SK-N-SH (cell line): ENCODE measurements at regions not wholly inside any gene's neighbourhood (a gene's known extent, or its start where the extent isn't known, plus 50 kb on each side); places are given as distances from the start of the nearest gene placed in this dataset.
"Not testable (repeated sequence)": the region's sequence is repeated elsewhere in the genome, so short reads cannot be mapped to it uniquely, and the experiment has no call there.

Experiments
- CTCF ChIA-PET: fragments of 300-600, 350-600 bp; formaldehyde crosslinking; extraction: SDS; loops from one replicate; lab custom pipeline; 2021; lab: Yijun Ruan, JAX
- POLR2A ChIA-PET: fragments of 350-600 bp; sonication (Branson Sonifier 250); formaldehyde crosslinking; extraction: SDS; loops from one replicate; lab custom pipeline; 2020; ENCODE audit warnings: antibody characterized with exemption, inconsistent platforms; lab: Yijun Ruan, JAX
- DNase-seq: peaks from one replicate; pipeline ENCODE4 v3.0.0; 2012
- H2AFZ ChIP-seq: fragments of 200-600 bp; sonication (generic); 2 replicates; pipeline ENCODE4 v1.8.1; 2016; ENCODE audit warnings: antibody characterized with exemption, mild to moderate bottlenecking, low read depth
- H3F3A ChIP-seq: fragments of 200-600 bp; sonication (generic); replicated peaks from 2 replicates; pipeline ENCODE3; 2016; ENCODE audit warnings: antibody characterized with exemption, mild to moderate bottlenecking; ENCODE audit not compliant: insufficient read depth
- H3K27ac ChIP-seq, 2 experiments: fragments of 200-500 bp in 1 of 2; fragments of 200-600 bp in 1 of 2; sonication (Bioruptor generic) in 1 of 2; sonication (generic), shearing (Covaris generic) in 1 of 2; 2 replicates each; pipeline versions ENCODE4 v1.5.1 to v1.6.1; 2014 to 2016; ENCODE audit warnings: low read depth in 2 of 2, inconsistent platforms in 1 of 2, low read length in 1 of 2, mild to moderate bottlenecking in 1 of 2, mixed read lengths in 1 of 2
- H3K27me3 ChIP-seq: fragments of 200-600 bp; sonication (generic), shearing (Covaris generic); 2 replicates; pipeline ENCODE4 v1.6.1; 2016; ENCODE audit warnings: mixed run types; ENCODE audit not compliant: insufficient read depth
- H3K36me3 ChIP-seq, 2 experiments: fragments of 200-500 bp in 1 of 2; fragments of 200-600 bp in 1 of 2; sonication (Bioruptor generic) in 1 of 2; sonication (generic) in 1 of 2; replicated peaks in 1 of 2; 2 replicates each; pipeline versions ENCODE3 to v1.5.1; 2014 to 2016; ENCODE audit warnings: low read length in 1 of 2, mild to moderate bottlenecking in 1 of 2; ENCODE audit not compliant: insufficient read depth in 2 of 2, control insufficient read depth in 1 of 2
- H3K4me1 ChIP-seq, 2 experiments: fragments of 200-500 bp in 1 of 2; fragments of 200-600 bp in 1 of 2; sonication (Bioruptor generic) in 1 of 2; sonication (generic), shearing (Covaris generic) in 1 of 2; 2 replicates each; pipeline versions ENCODE4 v1.5.1 to v1.6.1; 2014 to 2016; ENCODE audit warnings: low read depth in 1 of 2, low read length in 1 of 2, mixed run types in 1 of 2; ENCODE audit not compliant: insufficient read depth in 2 of 2, control insufficient read depth in 1 of 2
- H3K4me2 ChIP-seq: fragments of 200-600 bp; sonication (generic), shearing (Covaris generic); 2 replicates; pipeline ENCODE4 v1.6.1; 2017; ENCODE audit warnings: mixed run types
- H3K4me3 ChIP-seq, 2 experiments: fragments of 200-500 bp in 1 of 2; fragments of 200-600 bp in 1 of 2; sonication (Bioruptor generic) in 1 of 2; sonication (generic), shearing (Covaris generic) in 1 of 2; 2 replicates each; pipeline versions ENCODE4 v1.5.1 to v1.8.1; 2014 to 2016; ENCODE audit warnings: low read depth in 2 of 2, inconsistent platforms in 1 of 2, low read length in 1 of 2, mild to moderate bottlenecking in 1 of 2, mixed read lengths in 1 of 2, moderate library complexity in 1 of 2
- H3K79me2 ChIP-seq: fragments of 200-600 bp; sonication (generic); 2 replicates; pipeline ENCODE4 v1.8.1; 2017; ENCODE audit warnings: mild to moderate bottlenecking; ENCODE audit not compliant: insufficient read depth
- H3K9ac ChIP-seq: fragments of 200-600 bp; sonication (generic); 2 replicates; pipeline ENCODE4 v1.6.1; 2017; ENCODE audit warnings: mixed run types
- H3K9me2 ChIP-seq: fragments of 200-600 bp; sonication (generic); 2 replicates; pipeline ENCODE4 v1.6.1; 2017; ENCODE audit warnings: mixed run types
- H3K9me3 ChIP-seq: fragments of 200-600 bp; sonication (generic); 2 replicates; pipeline ENCODE4 v1.6.1; 2017; ENCODE audit warnings: mixed run types, mild to moderate bottlenecking, moderate library complexity
- H4K20me1 ChIP-seq: fragments of 200-600 bp; sonication (generic); 2 replicates; pipeline ENCODE4 v1.6.1; 2017; ENCODE audit warnings: mild to moderate bottlenecking, mixed run types; ENCODE audit not compliant: insufficient read depth
- CHD2 ChIP-seq: fragments of 150-350 bp; IDR thresholded peaks from 2 replicates; pipeline ENCODE4 v1.6.1; 2018; ENCODE audit warnings: low read length; ENCODE audit not compliant: partially characterized antibody
- CTCF ChIP-seq: fragments of 200-600 bp; sonication (generic); IDR thresholded peaks from 2 replicates; pipeline ENCODE4 v1.6.1; 2017; ENCODE audit warnings: antibody characterized with exemption, mild to moderate bottlenecking, moderate library complexity
- GATA2 ChIP-seq: sonication (generic); formaldehyde crosslinking; IDR thresholded peaks from 2 replicates; pipeline ENCODE4 v1.5.0; 2020; ENCODE audit warnings: mild to moderate bottlenecking, missing genetic modification reagents
- MEF2A ChIP-seq: IDR thresholded peaks from 2 replicates; pipeline ENCODE4 v1.4.0; 2012; ENCODE audit warnings: low read depth, borderline replicate concordance
- MXI1 ChIP-seq: IDR thresholded peaks from 2 replicates; pipeline ENCODE4 v1.6.1; 2012; ENCODE audit warnings: mild to moderate bottlenecking, low read depth, low read length, improper control_type of control experiment
- NRF1 ChIP-seq: IDR thresholded peaks from 2 replicates; pipeline ENCODE4 v1.6.1; 2012; ENCODE audit warnings: low read depth, mild to moderate bottlenecking, low read length
- RAD21 ChIP-seq: IDR thresholded peaks from 2 replicates; pipeline ENCODE4 v1.6.1; 2012; ENCODE audit warnings: mild to moderate bottlenecking, low read length
- RFX5 ChIP-seq: IDR thresholded peaks from 2 replicates; pipeline ENCODE4 v1.6.1; 2012; ENCODE audit warnings: mild to moderate bottlenecking, improper control_type of control experiment, low read length
- RXRA ChIP-seq: IDR thresholded peaks from 2 replicates; pipeline ENCODE4 v1.4.0; 2012; ENCODE audit warnings: low read depth, mild to moderate bottlenecking, borderline replicate concordance
- SMC3 ChIP-seq: IDR thresholded peaks from 2 replicates; pipeline ENCODE4 v1.6.1; 2012; ENCODE audit warnings: low read depth, low read length, improper control_type of control experiment
- TCF12 ChIP-seq: IDR thresholded peaks from 2 replicates; pipeline ENCODE4 v1.4.0; 2012
- WGBS: methylation state at CpG from one replicate; pipeline ENCODE4 v1.1.6; 2017; ENCODE audit warnings: low lambda C conversion rate; 5-methylcytosine and 5-hydroxymethylcytosine counted together
- TF ChIP-seq, protein P1 (sequence below): fragments of 150-350 bp; IDR thresholded peaks from 2 replicates; pipeline ENCODE4 v1.6.1; 2017; ENCODE audit warnings: antibody characterized with exemption, low read length, low read depth, borderline replicate concordance

DNA sequence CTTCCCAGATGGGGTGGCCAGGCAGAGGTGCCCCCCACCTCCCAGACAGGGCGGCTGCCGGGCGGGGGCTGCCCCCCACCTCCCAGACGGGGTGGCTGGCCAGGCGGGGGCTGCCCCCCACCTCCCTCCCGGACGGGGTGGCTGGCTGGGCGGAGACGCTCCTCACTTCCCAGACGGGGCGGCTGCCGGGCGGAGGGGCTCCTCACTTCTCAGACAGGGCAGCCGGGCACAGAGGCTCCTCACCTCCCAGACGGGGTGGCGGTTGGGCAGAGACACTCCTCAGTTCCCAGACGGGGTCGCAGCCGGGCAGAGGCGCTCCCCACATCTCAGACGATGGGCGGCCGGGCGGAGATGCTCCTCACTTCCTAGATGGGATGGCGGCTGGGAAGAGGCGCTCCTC lies 76.4 kb upstream of the AADAT start:
- H3K9me2 ChIP-seq, H3K4me1 ChIP-seq, H3K27me3 ChIP-seq, H3K27ac ChIP-seq, H3K9me3 ChIP-seq, CTCF ChIA-PET, H2AFZ ChIP-seq, H4K20me1 ChIP-seq, H3K9ac ChIP-seq, H3K4me2 ChIP-seq, H3K36me3 ChIP-seq, H3K79me2 ChIP-seq, H3K4me3 ChIP-seq, H3F3A ChIP-seq, DNase-seq: not testable (repeated sequence)
- 67% methylated on average over 4 of the region's 26 CpGs for WGBS
- POLR2A ChIA-PET = interaction anchor here (0.7 kb wide), 1 partner anchor 415 kb away, joined by 4 read pairs; no protein-coding TSS in a partner anchor

DNA sequence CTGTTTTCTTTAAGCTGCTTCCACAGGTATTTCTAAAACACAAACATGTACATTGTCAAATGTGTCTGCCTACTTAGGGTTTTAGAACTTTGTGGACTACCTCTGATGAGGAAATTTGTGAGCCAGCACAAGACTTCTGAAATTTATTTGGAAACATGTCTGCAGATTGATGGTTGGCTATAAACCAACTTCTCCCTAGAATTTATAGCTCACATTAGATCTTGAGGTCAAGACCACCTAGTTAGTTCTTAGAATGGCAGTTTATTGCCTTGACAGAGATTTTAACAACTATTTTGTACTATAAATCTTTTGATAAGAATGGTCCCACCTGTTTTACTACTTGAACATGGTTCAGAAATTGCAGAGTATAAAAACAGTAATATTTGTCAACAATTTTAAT lies 72.7 kb upstream of the AADAT start:
- Histone ChIP-seq H3K4me1 (no peaks in the 10 kb centered on the region), H4K20me1 (no peaks in the 10 kb centered on the region), H3K4me3 (no peak overlapping the region), H3K27ac (no peak overlapping the region), H3K9ac (no peak overlapping the region), H2AFZ (no peak overlapping the region), H3K79me2 (no peaks in the 10 kb centered on the region), H3K9me3 (no peaks in the 10 kb centered on the region), H3K4me2 (no peak overlapping the region), H3K36me3 (no peaks in the 10 kb centered on the region), H3F3A (no peaks in the 10 kb centered on the region), H3K27me3 (no peaks in the 10 kb centered on the region; the same call in 1 of the 2 replicates), H3K9me2 (no peaks in the 10 kb centered on the region)
- DNase-seq = no peak
- TF ChIP-seq MEF2A (no peak), NRF1 (no peak), CTCF (no peak), RFX5 (no peak), MXI1 (no peak), SMC3 (no peak), GATA2 (CRISPR knock-in tag) (no peak), CHD2 (no peak), RXRA (no peak), TCF12 (no peak), RAD21 (no peak)
- TF ChIP-seq, protein P1, sequence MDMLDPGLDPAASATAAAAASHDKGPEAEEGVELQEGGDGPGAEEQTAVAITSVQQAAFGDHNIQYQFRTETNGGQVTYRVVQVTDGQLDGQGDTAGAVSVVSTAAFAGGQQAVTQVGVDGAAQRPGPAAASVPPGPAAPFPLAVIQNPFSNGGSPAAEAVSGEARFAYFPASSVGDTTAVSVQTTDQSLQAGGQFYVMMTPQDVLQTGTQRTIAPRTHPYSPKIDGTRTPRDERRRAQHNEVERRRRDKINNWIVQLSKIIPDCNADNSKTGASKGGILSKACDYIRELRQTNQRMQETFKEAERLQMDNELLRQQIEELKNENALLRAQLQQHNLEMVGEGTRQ = no peak
- POLR2A ChIA-PET = no interaction called here
- CTCF ChIA-PET = no interaction called here
